BJ (cell line): ENCODE measurements at regions not wholly inside any gene's neighbourhood (a gene's known extent, or its start where the extent isn't known, plus 50 kb on each side); places are given as distances from the start of the nearest gene placed in this dataset.

Experiments used
- CTCF ChIA-PET: fragments of 350-600 bp; formaldehyde crosslinking; extraction: SDS; loops from one replicate; lab custom pipeline; 2021; ENCODE audit warnings: antibody characterized with exemption, inconsistent platforms; lab: Yijun Ruan, JAX
- POLR2A ChIA-PET: fragments of 300-600 bp; sonication (Branson Sonifier 250); formaldehyde crosslinking; extraction: SDS; loops from one replicate; lab custom pipeline; 2021; ENCODE audit warnings: antibody characterized with exemption; lab: Charles Lee
- DNase-seq: peaks from one replicate; pipeline ENCODE4 v3.0.0-alpha.2; 2011; ENCODE audit warnings: low read depth
- H3K27me3 ChIP-seq: 2 replicates; pipeline ENCODE4 v1.6.0; 2011; ENCODE audit warnings: low read length; ENCODE audit not compliant: control insufficient read depth, insufficient read depth
- H3K36me3 ChIP-seq: 2 replicates; pipeline ENCODE4 v1.5.1; 2011; ENCODE audit warnings: low read length; ENCODE audit not compliant: control insufficient read depth, insufficient read depth
- H3K4me3 ChIP-seq: 2 replicates; pipeline ENCODE4 v1.5.1; 2011; ENCODE audit warnings: low read depth, mild to moderate bottlenecking, control low read depth, low read length
- CTCF ChIP-seq: IDR thresholded peaks from 2 replicates; pipeline ENCODE4 v1.5.1; 2011; ENCODE audit warnings: low read depth, mild to moderate bottlenecking, control low read depth, inconsistent platforms, low read length, moderate library complexity; ENCODE audit not compliant: insufficient read depth

- no peak for TF ChIP-seq CTCF
- no peaks in the 10 kb centered on the region for H3K27me3 ChIP-seq
- ChIA-PET CTCF (no interaction called here), POLR2A (no interaction called here)
- H3K4me3 ChIP-seq = no peak overlapping the region
- no peaks in the 10 kb centered on the region for H3K36me3 ChIP-seq
- no peak for DNase-seq
Observed at GRCh38 chr4:160299608-160300007, 1196.7 kb downstream of the RAPGEF2 start.

- TF ChIP-seq CTCF = no peak
- ChIA-PET POLR2A (no interaction called here), CTCF (no interaction called here)
- Histone ChIP-seq H3K4me3 (no peak overlapping the region), H3K36me3 (no peaks in the 10 kb centered on the region), H3K27me3 (no peaks in the 10 kb centered on the region)
- no peak for DNase-seq
Observed at GRCh38 chr4:160316036-160316435, 1213.2 kb downstream of the RAPGEF2 start.

GRCh38 chr4:160318567-160319220 is 1215.8 kb downstream of the RAPGEF2 start:
- H3K4me3 ChIP-seq = no peak overlapping the region
- no peaks in the 10 kb centered on the region for H3K36me3 ChIP-seq
- no peaks in the 10 kb centered on the region for H3K27me3 ChIP-seq
- no peak for TF ChIP-seq CTCF
- ChIA-PET POLR2A (no interaction called here), CTCF (no interaction called here)
- DNase-seq = no peak

GRCh38 chr4:160319221-160319867 is 1216.5 kb downstream of the RAPGEF2 start:
- no peaks in the 10 kb centered on the region for H3K36me3 ChIP-seq
- POLR2A ChIA-PET = no interaction called here
- no peak for DNase-seq

GRCh38 chr4:160319868-160320260 is 1217.0 kb downstream of the RAPGEF2 start:
- CTCF ChIA-PET = no interaction called here

More at GRCh38 chr4:160319221-160319867, 1216.5 kb downstream of the RAPGEF2 start:
- CTCF ChIA-PET = no interaction called here
- Histone ChIP-seq H3K27me3 (no peaks in the 10 kb centered on the region), H3K4me3 (no peak overlapping the region)
- no peak for TF ChIP-seq CTCF

More at GRCh38 chr4:160319868-160320260, 1217.0 kb downstream of the RAPGEF2 start:
- no peak overlapping the region for H3K4me3 ChIP-seq
- POLR2A ChIA-PET = no interaction called here
- no peaks in the 10 kb centered on the region for H3K36me3 ChIP-seq
- no peaks in the 10 kb centered on the region for H3K27me3 ChIP-seq
- TF ChIP-seq CTCF = no peak
- DNase-seq = no peak
